ENCODE measurements at regions not wholly inside any gene's neighbourhood (a gene's known extent, or its start where the extent isn't known, plus 50 kb on each side); places are given as distances from the start of the nearest gene placed in this dataset.
"Not testable (repeated sequence)": the region's sequence is repeated elsewhere in the genome, so short reads cannot be mapped to it uniquely, and the experiment has no call there.

DNA sequence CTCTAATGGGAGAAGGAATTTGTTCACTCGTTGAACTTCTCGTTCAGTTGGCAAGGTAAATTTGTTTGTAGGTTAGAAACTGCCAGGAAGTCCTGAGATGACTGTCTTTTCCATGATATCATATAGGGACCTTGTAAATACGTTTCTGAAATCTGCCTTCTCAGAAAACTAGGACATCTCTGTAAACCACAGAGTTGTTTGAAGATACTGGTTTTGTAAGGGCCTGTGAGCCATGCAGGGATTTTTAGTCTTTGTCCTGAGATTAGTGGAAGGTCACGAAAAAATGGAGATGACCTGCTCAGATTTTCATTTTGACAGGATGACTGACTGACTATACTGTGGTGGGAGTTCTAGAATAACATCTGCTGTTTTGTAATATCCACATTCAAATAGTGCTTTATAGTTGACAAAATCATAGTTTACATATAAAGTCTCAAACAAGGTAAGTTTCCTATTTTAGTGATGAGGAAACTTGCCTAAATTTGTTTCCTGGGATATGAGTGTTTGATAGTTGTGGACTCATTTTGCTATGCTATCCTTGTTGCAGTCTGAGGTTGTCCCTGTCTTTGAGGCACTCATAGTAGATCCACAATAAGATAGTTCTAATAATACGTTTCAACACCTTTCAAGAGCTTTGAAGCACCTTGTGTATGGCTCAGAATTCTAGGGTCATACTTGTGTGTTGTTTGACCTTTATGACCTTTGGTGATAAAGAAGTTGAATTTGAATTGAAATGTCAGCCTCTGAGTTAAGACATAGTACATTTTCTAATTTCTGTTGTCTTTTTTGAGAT is 107.3 kb upstream of the PLGLB1 start:
- TF ChIP-seq, protein P1, sequence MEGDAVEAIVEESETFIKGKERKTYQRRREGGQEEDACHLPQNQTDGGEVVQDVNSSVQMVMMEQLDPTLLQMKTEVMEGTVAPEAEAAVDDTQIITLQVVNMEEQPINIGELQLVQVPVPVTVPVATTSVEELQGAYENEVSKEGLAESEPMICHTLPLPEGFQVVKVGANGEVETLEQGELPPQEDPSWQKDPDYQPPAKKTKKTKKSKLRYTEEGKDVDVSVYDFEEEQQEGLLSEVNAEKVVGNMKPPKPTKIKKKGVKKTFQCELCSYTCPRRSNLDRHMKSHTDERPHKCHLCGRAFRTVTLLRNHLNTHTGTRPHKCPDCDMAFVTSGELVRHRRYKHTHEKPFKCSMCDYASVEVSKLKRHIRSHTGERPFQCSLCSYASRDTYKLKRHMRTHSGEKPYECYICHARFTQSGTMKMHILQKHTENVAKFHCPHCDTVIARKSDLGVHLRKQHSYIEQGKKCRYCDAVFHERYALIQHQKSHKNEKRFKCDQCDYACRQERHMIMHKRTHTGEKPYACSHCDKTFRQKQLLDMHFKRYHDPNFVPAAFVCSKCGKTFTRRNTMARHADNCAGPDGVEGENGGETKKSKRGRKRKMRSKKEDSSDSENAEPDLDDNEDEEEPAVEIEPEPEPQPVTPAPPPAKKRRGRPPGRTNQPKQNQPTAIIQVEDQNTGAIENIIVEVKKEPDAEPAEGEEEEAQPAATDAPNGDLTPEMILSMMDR (IDR thresholded peaks at IDR 0.05) = not testable (repeated sequence)
- TF ChIP-seq EZH2 (IDR thresholded peaks at IDR 0.05; ENCODE audit: borderline replicate concordance, insufficient read depth, low read depth, low read length, poor library complexity, severe bottlenecking) = not testable (repeated sequence)
